PFSK-1 (cell line): ENCODE measurements at regions not wholly inside any gene's neighbourhood (a gene's known extent, or its start where the extent isn't known, plus 50 kb on each side); places are given as distances from the start of the nearest gene placed in this dataset.

Experiments used
- POLR2AphosphoS5 ChIP-seq: IDR thresholded peaks from 2 replicates; pipeline ENCODE4 v1.6.1; 2012; ENCODE audit warnings: low read depth, mild to moderate bottlenecking, control low read depth, low read length, moderate library complexity
- TAF1 ChIP-seq: IDR thresholded peaks from 2 replicates; pipeline ENCODE4 v1.6.1; 2012; ENCODE audit warnings: low read length, control low read depth, borderline replicate concordance; ENCODE audit not compliant: insufficient read depth

- TF ChIP-seq POLR2AphosphoS5: no peak
- no peak for TF ChIP-seq TAF1
Observed at GRCh38 chr7:22936246-22936645, 77.7 kb downstream of the HYCC1 start.
